ENCODE measurements at regions not wholly inside any gene's neighbourhood (a gene's known extent, or its start where the extent isn't known, plus 50 kb on each side); places are given as distances from the start of the nearest gene placed in this dataset.

DNA sequence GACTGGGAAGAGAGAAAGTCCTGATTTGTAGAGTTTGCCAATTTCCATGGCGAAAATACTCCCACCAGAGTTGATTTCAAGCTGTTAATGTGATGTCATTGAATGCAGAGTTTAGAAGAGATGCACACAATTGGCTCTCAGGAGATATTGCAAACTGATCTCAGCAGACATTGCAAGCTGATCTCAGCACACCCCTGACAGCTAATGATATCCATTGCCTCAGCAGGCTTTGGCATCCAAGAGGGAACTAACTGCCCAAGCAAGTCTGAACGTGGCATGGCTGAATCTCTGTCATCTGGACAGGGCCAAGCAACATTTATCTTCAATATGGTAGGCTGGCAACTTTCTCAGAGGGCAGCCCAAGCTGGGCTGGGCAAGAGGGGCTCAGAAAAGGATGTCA, 78.4 kb upstream of the CYP1B1 start:
- no peak for TF ChIP-seq POLR2A (IDR thresholded peaks at IDR 0.05)
- TF ChIP-seq EP300 (IDR thresholded peaks at IDR 0.05; ENCODE audit: low read depth) = no peak
- TF ChIP-seq, protein P1, sequence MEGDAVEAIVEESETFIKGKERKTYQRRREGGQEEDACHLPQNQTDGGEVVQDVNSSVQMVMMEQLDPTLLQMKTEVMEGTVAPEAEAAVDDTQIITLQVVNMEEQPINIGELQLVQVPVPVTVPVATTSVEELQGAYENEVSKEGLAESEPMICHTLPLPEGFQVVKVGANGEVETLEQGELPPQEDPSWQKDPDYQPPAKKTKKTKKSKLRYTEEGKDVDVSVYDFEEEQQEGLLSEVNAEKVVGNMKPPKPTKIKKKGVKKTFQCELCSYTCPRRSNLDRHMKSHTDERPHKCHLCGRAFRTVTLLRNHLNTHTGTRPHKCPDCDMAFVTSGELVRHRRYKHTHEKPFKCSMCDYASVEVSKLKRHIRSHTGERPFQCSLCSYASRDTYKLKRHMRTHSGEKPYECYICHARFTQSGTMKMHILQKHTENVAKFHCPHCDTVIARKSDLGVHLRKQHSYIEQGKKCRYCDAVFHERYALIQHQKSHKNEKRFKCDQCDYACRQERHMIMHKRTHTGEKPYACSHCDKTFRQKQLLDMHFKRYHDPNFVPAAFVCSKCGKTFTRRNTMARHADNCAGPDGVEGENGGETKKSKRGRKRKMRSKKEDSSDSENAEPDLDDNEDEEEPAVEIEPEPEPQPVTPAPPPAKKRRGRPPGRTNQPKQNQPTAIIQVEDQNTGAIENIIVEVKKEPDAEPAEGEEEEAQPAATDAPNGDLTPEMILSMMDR (IDR thresholded peaks at IDR 0.05) = no peak
